ENCODE measurements at regions not wholly inside any gene's neighbourhood (a gene's known extent, or its start where the extent isn't known, plus 50 kb on each side); places are given as distances from the start of the nearest gene placed in this dataset.
"Not testable (repeated sequence)": the region's sequence is repeated elsewhere in the genome, so short reads cannot be mapped to it uniquely, and the experiment has no call there.

DNA sequence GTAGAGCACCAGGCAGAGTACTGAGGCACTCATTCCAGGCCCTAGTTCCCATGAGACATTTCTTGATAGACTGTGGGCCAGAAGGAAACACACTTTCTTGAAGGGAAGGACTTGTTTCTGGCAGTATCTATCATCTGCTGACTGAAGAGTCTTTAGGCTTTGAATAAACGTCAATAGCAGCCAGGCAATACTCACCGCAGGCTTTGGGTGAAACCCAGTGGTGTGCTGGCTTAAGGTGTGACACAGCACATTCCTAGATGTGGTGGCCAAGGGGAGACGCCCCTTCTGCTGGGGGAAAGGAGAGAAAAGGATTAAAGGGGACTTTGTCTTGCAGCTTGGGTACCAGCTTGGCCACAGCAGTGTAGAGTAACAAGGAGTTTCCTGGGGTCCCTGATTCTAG, 1039.6 kb downstream of the HACE1 start:
- Mint-ChIP-seq H3K27me3 (no peaks in the 10 kb centered on the region), H3K9me3 (peaks cover 5% of the 10 kb centered on the region), H3K4me1 (no peaks in the 10 kb centered on the region), H3K27ac (no peak overlapping the region), H3K4me3 (no peak overlapping the region), H3K36me3 (no peaks in the 10 kb centered on the region)
- no peak for DNase-seq
- CTCF ChIA-PET, result no interaction called here

DNA sequence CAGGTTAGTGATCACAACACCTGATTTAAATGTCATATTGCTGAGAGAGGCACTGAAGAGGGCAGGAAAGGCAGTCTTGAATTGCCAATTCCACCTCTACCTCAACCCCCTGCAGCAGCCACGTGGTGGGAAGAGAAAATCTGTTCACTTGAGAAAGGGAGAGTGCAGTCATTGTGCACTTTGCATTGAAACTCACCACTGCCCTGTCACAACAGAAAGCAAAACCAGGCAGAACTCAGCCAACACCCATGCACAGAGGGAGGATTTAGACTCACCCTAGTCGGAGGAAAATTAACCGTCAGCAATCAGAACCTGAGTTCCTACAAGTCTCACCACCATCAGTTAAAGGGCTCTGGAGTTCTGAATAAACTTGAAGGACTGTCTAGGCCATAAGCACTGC, 1040.2 kb downstream of the HACE1 start:
- DNase-seq, result no peak
- CTCF ChIA-PET, result no interaction called here
- H3K27me3 Mint-ChIP-seq, result no peaks in the 10 kb centered on the region
- H3K9me3 Mint-ChIP-seq, result peaks cover 4% of the 10 kb centered on the region
- H3K4me3 Mint-ChIP-seq, result no peak overlapping the region
- no peaks in the 10 kb centered on the region for H3K4me1 Mint-ChIP-seq
- no peak overlapping the region for H3K27ac Mint-ChIP-seq
- H3K36me3 Mint-ChIP-seq, result no peaks in the 10 kb centered on the region

DNA sequence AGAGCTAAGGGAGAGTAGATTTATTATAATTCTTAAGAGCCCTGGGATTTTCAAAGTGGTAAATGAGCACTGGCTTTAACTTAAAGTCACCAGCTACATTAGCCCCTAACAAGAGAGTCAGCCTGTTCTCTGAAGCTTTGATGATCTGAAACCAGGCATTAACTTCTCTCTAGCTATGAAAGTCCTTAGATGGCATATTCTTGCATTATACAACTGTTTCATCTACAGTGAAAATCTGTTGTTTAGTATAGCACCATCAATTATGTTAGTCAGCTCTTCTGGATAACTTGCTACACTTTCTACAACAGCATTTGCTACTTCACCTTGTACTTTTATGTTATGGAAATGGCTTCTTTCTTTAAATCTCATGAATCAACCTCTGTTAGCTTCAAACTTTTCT, 1046.7 kb downstream of the HACE1 start:
- CTCF ChIA-PET, result no interaction called here
- H3K36me3 Mint-ChIP-seq, result no peaks in the 10 kb centered on the region
- H3K4me1 Mint-ChIP-seq, result no peaks in the 10 kb centered on the region
- no peak overlapping the region for H3K27ac Mint-ChIP-seq
- H3K4me3 Mint-ChIP-seq, result no peak overlapping the region
- no peak for DNase-seq
- no peaks in the 10 kb centered on the region for H3K9me3 Mint-ChIP-seq
- no peaks in the 10 kb centered on the region for H3K27me3 Mint-ChIP-seq

DNA sequence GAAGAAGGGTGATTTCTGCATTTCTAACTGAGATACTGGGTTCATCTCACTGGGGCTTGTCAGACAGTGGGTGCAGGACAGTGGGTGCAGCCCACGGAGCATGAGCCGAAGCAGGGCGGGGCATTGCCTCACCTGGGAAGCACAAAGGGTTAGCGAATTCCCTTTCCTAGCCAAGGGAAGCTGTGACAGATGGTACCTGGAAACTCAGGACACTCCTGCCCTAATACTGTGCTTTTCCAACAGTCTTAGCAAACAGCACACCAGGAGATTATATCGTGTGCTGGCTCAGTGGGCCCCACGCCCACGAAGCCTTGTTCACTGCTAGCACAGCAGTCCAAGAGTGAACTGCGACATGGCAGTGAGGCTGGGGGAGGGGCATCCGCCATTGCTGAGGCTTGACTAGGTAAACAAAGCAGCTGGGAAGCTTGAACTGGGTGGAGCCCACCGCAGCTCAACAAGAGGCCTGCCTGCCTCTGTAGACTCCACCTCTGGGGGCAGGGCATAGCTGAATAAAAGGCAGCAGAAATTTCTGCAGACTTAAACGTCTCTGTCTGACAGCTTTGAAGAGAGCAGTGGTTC, 1057.7 kb downstream of the HACE1 start:
- not testable (repeated sequence) for H3K36me3 Mint-ChIP-seq

DNA sequence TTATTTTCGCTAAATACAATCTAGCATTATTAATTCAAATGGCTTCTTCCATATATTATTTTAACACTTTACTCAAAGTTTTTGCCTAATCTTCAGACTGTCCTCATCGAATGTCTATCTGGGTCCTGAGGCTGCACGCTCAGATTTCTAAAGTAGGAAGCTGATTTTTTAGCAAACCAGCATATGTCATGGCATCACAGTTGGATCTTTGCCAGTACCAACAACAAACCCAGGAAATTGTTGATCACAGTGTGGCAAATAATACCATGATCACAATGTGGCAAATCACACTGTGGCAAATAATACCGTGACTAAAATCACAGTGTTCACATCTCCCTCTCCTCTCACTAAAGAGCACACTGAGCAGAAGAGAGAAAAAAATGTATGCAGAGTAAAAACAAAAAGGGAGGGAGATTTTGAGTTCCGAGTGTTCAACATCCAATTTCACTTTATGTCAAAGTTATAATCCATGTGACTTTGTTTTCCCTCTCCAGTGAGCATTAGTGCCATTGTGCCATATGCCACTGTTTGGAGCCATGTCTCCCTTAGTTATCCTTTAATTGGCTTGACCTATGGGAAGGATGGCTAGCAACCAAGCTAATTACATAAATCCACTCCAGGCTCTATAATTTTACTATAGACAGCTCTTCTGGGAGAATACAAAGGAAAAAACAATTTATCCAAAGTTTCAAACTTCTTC, 1059.6 kb downstream of the HACE1 start:
- Mint-ChIP-seq H3K36me3 (no peaks in the 10 kb centered on the region), H3K27ac (no peak overlapping the region), H3K4me3 (no peak overlapping the region), H3K27me3 (no peaks in the 10 kb centered on the region), H3K4me1 (no peaks in the 10 kb centered on the region), H3K9me3 (peaks cover 4% of the 10 kb centered on the region)
- DNase-seq, result no peak
- CTCF ChIA-PET, result no interaction called here

More for the DNA sequence above, 1057.7 kb downstream of the HACE1 start:
- H3K27me3 Mint-ChIP-seq, H3K4me1 Mint-ChIP-seq, DNase-seq, H3K4me3 Mint-ChIP-seq, H3K27ac Mint-ChIP-seq, H3K9me3 Mint-ChIP-seq, CTCF ChIA-PET: not testable (repeated sequence)

DNA sequence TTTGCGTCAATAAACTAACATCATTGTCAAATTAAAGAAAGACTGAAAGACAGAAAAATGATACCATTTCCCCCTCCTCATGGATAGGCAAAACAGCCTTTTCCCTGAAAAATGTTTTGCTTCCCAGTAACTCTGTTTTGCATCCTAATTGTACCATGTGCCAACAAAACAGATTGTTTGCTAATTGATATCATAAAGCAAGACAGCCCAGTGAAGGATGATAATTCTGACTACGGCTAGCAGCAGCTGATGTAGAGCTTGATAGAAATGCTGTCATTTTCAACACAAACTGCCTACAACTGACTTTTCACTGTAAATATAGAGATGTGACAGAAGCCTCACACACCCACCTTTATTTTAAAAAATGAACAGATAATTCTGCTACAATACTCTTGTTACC, 1061.6 kb downstream of the HACE1 start:
- no peak for DNase-seq
- Mint-ChIP-seq H3K9me3 (peaks cover 1% of the 10 kb centered on the region), H3K27ac (no peak overlapping the region), H3K4me3 (no peak overlapping the region), H3K27me3 (no peaks in the 10 kb centered on the region), H3K36me3 (no peaks in the 10 kb centered on the region), H3K4me1 (no peaks in the 10 kb centered on the region)
- CTCF ChIA-PET, result interaction anchor here (0.8 kb wide), 1 partner anchor 638 kb away, joined by 3 read pairs; no protein-coding TSS in a partner anchor

DNA sequence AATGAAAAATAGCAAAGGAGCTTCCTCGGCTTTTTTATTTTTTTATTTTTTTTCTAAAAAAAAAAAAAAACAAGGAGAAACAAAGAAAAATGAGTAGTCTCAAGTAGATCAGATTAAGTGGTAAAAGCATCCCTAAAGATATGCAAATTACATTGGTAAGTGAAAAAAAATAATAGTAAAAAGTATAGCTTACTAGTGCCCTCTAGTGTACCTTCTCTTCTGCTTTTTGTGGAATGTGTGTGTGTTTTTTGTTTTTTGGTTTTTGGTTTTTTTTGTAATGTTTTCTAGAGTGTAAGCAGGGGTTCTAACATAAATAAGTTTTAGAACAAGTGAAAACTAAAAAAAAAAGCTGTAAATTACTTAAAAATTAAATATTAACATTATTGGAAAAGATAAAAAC, 1062.0 kb downstream of the HACE1 start:
- Mint-ChIP-seq H3K27me3 (no peaks in the 10 kb centered on the region), H3K36me3 (no peaks in the 10 kb centered on the region), H3K4me3 (no peak overlapping the region), H3K9me3 (no peaks in the 10 kb centered on the region), H3K27ac (no peak overlapping the region), H3K4me1 (no peaks in the 10 kb centered on the region)
- DNase-seq, result no peak
- CTCF ChIA-PET, result interaction anchor here (0.7 to 0.8 kb wide), 2 partner anchors 309 to 637 kb away, joined by 3 read pairs; no protein-coding TSS in a partner anchor

DNA sequence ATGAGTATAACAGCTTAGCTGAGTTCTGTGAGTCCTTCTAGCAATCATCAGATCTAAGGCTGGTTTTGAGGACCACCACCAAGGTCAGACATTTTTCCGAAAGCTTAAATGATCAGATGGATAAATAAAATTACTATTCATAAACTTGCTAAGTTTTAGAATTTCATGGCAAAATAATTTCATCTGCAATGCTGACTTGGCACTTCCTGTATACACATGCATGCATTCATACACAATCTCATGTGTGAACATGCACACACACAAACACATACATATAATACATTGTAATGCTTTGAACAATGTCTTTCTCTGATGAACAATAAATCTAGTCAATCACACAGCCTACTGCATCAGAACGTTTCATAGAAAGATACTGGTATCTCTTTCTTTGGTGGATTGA, 1068.3 kb downstream of the HACE1 start:
- no peaks in the 10 kb centered on the region for H3K4me1 Mint-ChIP-seq
- H3K4me3 Mint-ChIP-seq, result no peak overlapping the region
- no peak overlapping the region for H3K27ac Mint-ChIP-seq
- H3K9me3 Mint-ChIP-seq, result no peaks in the 10 kb centered on the region
- no peak for DNase-seq
- no peaks in the 10 kb centered on the region for H3K27me3 Mint-ChIP-seq
- H3K36me3 Mint-ChIP-seq, result no peaks in the 10 kb centered on the region
- CTCF ChIA-PET, result no interaction called here

DNA sequence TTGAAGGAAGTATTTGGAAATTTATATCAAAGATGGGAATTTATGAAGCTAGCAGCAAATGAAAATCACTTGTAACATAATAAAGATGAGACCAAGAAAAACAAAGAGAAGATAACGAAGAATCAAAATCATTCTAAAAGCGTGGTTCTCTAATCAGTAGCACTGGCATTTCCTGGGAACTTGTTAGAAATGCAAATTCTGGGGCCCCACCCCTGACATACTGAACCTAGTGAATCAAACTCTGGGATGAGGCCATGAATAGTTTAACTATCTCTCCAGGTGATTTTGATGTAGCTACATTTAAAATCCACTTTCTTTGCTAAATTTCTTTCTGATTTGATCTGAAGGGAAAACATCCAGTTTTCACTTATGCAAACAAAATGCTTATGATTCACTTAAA, 1075.6 kb downstream of the HACE1 start:
- Mint-ChIP-seq H3K4me3 (no peak overlapping the region), H3K4me1 (no peaks in the 10 kb centered on the region), H3K27ac (no peak overlapping the region), H3K36me3 (no peaks in the 10 kb centered on the region), H3K9me3 (no peaks in the 10 kb centered on the region), H3K27me3 (no peaks in the 10 kb centered on the region)
- DNase-seq, result no peak
- CTCF ChIA-PET, result no interaction called here

DNA sequence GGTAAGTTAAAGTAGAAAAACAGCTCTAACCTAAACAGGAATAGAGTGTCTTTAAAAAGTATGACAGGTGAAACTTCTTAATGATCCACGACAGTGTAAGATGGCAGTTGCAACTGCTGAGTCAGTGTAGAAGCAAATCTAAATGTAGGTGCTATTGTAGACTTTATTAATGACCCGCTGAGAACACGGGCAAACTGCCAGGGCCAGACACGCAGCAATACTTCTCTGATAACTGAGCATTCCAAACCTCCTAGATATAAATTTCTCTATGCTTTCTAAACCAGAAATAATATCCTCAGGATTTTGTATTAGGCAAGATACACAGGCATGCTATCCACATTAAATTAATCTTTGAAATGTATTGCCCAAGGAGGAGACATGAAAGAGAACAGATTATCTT, 1076.4 kb downstream of the HACE1 start:
- no peaks in the 10 kb centered on the region for H3K36me3 Mint-ChIP-seq
- CTCF ChIA-PET, result no interaction called here
- no peak overlapping the region for H3K27ac Mint-ChIP-seq
- no peak for DNase-seq
- no peaks in the 10 kb centered on the region for H3K9me3 Mint-ChIP-seq
- no peak overlapping the region for H3K4me3 Mint-ChIP-seq
- no peaks in the 10 kb centered on the region for H3K4me1 Mint-ChIP-seq
- no peaks in the 10 kb centered on the region for H3K27me3 Mint-ChIP-seq

DNA sequence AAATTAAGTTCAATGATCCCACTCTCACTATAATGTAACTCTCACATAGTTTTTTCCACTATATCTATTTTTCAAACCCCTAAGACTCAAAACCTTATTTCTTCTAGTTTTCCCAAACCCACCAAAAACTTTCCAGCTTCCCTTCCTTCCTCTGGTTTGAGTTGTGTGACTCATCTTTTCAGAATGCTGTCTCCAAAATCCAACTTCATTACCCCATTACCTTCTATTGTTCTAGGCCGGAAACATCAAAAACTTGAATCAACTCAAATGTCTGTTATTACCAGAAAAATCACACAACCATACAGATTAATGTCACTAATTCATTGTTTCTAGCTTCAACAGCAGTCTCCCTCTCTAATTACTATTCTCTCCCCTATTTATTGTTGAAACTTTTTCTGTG, 1090.3 kb downstream of the HACE1 start:
- H3K4me3 Mint-ChIP-seq, result no peak overlapping the region
- CTCF ChIA-PET, result no interaction called here
- DNase-seq, result no peak
- H3K27me3 Mint-ChIP-seq, result no peaks in the 10 kb centered on the region
- H3K9me3 Mint-ChIP-seq, result no peaks in the 10 kb centered on the region
- no peak overlapping the region for H3K27ac Mint-ChIP-seq
- no peaks in the 10 kb centered on the region for H3K4me1 Mint-ChIP-seq
- H3K36me3 Mint-ChIP-seq, result no peaks in the 10 kb centered on the region

DNA sequence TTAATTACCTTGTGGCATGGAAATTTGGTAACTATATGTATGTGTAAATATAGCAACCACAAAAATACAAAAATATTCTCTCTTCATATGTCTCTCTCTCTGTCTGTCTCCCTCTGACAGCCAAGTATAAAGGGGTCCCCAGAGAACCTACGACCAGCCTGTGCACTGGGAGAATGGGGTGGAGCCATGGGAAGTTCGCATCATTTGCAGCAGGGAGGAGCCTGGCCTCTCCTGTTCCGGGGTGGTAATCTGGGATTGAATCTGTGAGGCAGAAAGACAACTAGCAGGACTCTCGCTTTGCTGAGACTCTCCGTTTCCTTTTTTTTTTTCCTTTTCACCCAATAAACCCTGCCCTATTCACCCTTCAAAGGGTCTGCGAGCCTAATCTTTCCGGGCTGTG, 1109.1 kb downstream of the HACE1 start:
- Mint-ChIP-seq H3K4me3 (no peak overlapping the region), H3K36me3 (no peaks in the 10 kb centered on the region), H3K27me3 (no peaks in the 10 kb centered on the region), H3K4me1 (no peaks in the 10 kb centered on the region), H3K27ac (no peak overlapping the region), H3K9me3 (no peaks in the 10 kb centered on the region)
- DNase-seq, result no peak
- CTCF ChIA-PET, result no interaction called here

DNA sequence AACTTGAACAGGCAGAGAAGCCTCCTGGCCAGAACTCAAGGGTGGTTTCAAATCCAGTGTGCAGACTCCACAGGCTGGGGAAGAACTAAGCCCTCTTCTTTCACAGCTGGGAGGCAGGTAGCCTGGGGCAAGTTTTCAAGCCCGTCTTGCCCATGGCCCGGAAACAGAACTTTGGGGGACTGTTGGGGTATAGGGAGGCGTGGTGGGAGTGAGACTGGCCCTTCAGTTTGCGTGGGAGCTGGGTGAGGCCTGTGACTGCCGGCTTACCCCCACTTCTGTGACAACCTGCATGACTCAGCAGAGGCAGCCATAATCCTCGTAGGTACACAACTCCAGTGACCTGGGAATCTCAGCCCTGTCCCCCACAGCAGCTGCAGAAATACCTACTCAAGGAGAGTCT, 1125.7 kb downstream of the HACE1 start:
- Mint-ChIP-seq H3K9me3 (peaks cover 8% of the 10 kb centered on the region), H3K27ac (no peak overlapping the region), H3K4me1 (no peaks in the 10 kb centered on the region), H3K27me3 (no peaks in the 10 kb centered on the region), H3K4me3 (no peak overlapping the region), H3K36me3 (no peaks in the 10 kb centered on the region)
- DNase-seq, result no peak
- CTCF ChIA-PET, result no interaction called here

DNA sequence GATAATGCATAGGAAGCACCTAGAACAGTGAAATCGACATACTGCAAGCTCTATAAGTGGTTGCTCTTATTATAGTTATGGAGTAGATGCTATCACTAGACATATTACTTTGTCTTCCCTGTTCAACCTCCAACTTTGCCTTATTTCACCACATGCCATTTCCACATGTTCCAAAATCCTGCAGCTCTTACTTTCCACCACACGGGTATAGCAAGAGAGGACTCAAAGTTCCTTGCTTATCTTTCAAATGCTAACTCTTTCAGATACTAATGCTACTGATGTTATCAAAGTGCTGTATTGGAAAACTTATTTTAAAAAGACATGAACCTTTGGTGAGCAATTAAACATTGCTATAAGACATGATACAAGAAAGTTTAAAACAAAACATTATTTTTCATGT, 1130.1 kb downstream of the HACE1 start:
- CTCF ChIA-PET, result no interaction called here
- Mint-ChIP-seq H3K4me3 (no peak overlapping the region), H3K9me3 (peaks cover 4% of the 10 kb centered on the region), H3K4me1 (no peaks in the 10 kb centered on the region), H3K27me3 (no peaks in the 10 kb centered on the region), H3K36me3 (no peaks in the 10 kb centered on the region), H3K27ac (no peak overlapping the region)
- no peak for DNase-seq

DNA sequence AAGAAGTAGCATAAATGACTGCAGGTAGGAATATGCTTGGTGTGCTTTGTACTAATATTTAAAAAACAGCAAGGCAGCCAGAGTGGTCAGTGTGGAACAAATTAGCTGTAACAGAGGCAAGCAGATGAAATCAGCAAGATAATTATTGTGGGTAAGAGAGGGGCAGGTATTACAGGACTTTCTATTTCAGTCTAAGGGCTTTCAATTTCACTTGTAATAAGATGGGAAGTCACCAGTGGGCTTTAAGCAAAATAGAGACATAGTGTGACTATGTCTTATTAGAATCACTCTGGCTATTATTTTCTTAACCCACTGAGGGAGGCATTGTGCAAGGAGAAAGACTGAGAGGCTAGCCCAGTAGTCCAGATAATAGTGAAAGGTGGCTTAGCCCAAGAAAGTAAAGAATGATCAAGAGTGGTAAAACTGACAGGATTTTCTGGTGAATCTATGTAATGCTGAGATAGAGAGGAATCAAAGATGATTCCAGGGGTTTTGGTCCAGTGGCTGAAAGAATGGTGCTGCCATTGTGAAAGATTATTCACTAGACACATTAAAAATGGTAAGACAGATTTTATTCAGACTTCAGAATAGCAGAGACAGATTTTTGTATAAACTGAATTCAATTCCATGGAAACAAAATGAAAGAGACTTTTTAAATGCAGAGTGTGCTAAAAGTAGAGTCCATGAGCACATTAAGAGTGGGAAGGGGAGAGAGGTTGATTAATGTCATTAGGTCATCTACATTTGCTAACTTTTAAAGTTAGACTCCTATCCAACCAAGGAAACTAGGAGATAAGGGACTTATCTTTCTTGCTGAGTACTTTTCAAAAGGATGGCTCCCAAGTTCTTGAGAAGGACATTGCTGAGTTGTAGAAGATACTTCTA, 1136.0 kb downstream of the HACE1 start:
- Mint-ChIP-seq H3K36me3 (no peaks in the 10 kb centered on the region), H3K4me3 (no peak overlapping the region), H3K4me1 (no peaks in the 10 kb centered on the region), H3K9me3 (no peaks in the 10 kb centered on the region), H3K27me3 (no peaks in the 10 kb centered on the region), H3K27ac (no peak overlapping the region)
- CTCF ChIA-PET, result no interaction called here
- no peak for DNase-seq
